ENCODE measurements at regions not wholly inside any gene's neighbourhood (a gene's known extent, or its start where the extent isn't known, plus 50 kb on each side); places are given as distances from the start of the nearest gene placed in this dataset.
A peak's percentile ranks its signal among the peaks of the same experiment; 100 is the strongest.

GRCh38 chr6:82015526-82015925 lies 232.0 kb downstream of the IBTK start:
- H3K27me3 ChIP-seq, result no peaks in the 10 kb centered on the region
- H3K4me3 ChIP-seq, result no peak overlapping the region
- intact Hi-C loops (cut with DNase I), result no loop called here
- H3K9me3 ChIP-seq, result no peaks in the 10 kb centered on the region
- DNase-seq, result no peak
- H3K36me3 ChIP-seq, result no peaks in the 10 kb centered on the region
- H3K27ac ChIP-seq, result peak overlapping the region in 3 of 4 donors; percentile 39 to 78 (median 73)
- TF ChIP-seq CTCF (IDR thresholded peaks at IDR 0.05) (no peak), POLR2A (IDR thresholded peaks at IDR 0.05) (no peak)
- 36 to 95% methylated on average over 2 of the region's 2 CpGs for WGBS, 2 donors
- peaks cover 5 to 54% (median 28%) of the 10 kb centered on the region in 3 donors for H3K4me1 ChIP-seq

- no peak overlapping the region for H3K4me3 ChIP-seq
- H3K4me1 ChIP-seq, result peaks cover 5 to 54% (median 28%) of the 10 kb centered on the region in 3 donors
- DNase-seq, result no peak
- peak overlapping the region in 3 of 4 donors; percentile 39 to 78 (median 73) for H3K27ac ChIP-seq
- H3K36me3 ChIP-seq, result no peaks in the 10 kb centered on the region
- no peaks in the 10 kb centered on the region for H3K27me3 ChIP-seq
- 53 to 70% methylated on average over 2 of the region's 2 CpGs for WGBS, 2 donors
- intact Hi-C loops (cut with DNase I), result no loop called here
- H3K9me3 ChIP-seq, result peaks cover 0 to 4% (median 0%) of the 10 kb centered on the region in 3 donors
- TF ChIP-seq POLR2A (IDR thresholded peaks at IDR 0.05), result no peak
- TF ChIP-seq CTCF (IDR thresholded peaks at IDR 0.05), result no peak
These were observed 232.5 kb downstream of the IBTK start for GRCh38 chr6:82015043-82015442.

- Histone ChIP-seq H3K4me3 (no peak overlapping the region), H3K9me3 (peaks cover 0 to 10% (median 0%) of the 10 kb centered on the region in 3 donors), H3K4me1 (peaks cover 5 to 54% (median 28%) of the 10 kb centered on the region in 3 donors), H3K27me3 (no peaks in the 10 kb centered on the region), H3K27ac (peak overlapping the region in 3 of 4 donors; percentile 16 to 73 (median 39)), H3K36me3 (no peaks in the 10 kb centered on the region)
- no peak for DNase-seq
- no peak for TF ChIP-seq POLR2A (IDR thresholded peaks at IDR 0.05)
- intact Hi-C loops (cut with DNase I), result no loop called here
- 37 to 46% methylated on average over 3 of the region's 3 CpGs for WGBS, 2 donors
These were observed 233.7 kb downstream of the IBTK start for GRCh38 chr6:82013561-82014530.

- H3K4me3 ChIP-seq, result no peak overlapping the region
- no peak overlapping the region for H3K27ac ChIP-seq
- H3K4me1 ChIP-seq, result no peaks in the 10 kb centered on the region
- intact Hi-C loops (cut with DNase I), result no loop called here
- H3K9me3 ChIP-seq, result peaks cover 0 to 29% (median 0%) of the 10 kb centered on the region in 3 donors
- WGBS, 2 donors, result 38 to 46% methylated on average over 2 to 4 of the region's 5 CpGs
- no peak for DNase-seq
- no peaks in the 10 kb centered on the region for H3K36me3 ChIP-seq
- TF ChIP-seq POLR2A (IDR thresholded peaks at IDR 0.05), result no peak
- peak in 5 of 6 experiments; percentile 46 to 82 (median 48) for TF ChIP-seq CTCF (IDR thresholded peaks at IDR 0.05)
- no peaks in the 10 kb centered on the region for H3K27me3 ChIP-seq
These were observed 241.4 kb downstream of the IBTK start for GRCh38 chr6:82006027-82006738.

- Histone ChIP-seq H3K27me3 (no peaks in the 10 kb centered on the region), H3K4me3 (no peak overlapping the region), H3K36me3 (no peaks in the 10 kb centered on the region), H3K4me1 (peaks cover 0 to 19% (median 13%) of the 10 kb centered on the region in 3 donors), H3K9me3 (peaks cover 0 to 6% (median 0%) of the 10 kb centered on the region in 3 donors), H3K27ac (no peak overlapping the region)
- TF ChIP-seq POLR2A (IDR thresholded peaks at IDR 0.05) (no peak), CTCF (IDR thresholded peaks at IDR 0.05) (no peak)
- intact Hi-C loops (cut with DNase I), result no loop called here
- DNase-seq, result no peak
These were observed 247.0 kb downstream of the IBTK start for GRCh38 chr6:82000551-82000950.

Data from esophagus squamous epithelium (tissue), 5 donors.